ENCODE measurements at regions not wholly inside any gene's neighbourhood (a gene's known extent, or its start where the extent isn't known, plus 50 kb on each side); places are given as distances from the start of the nearest gene placed in this dataset.

GRCh38 chr1:212212906-212213305 lies 72.3 kb upstream of the PPP2R5A start:
- TF ChIP-seq CTCF (IDR thresholded peaks at IDR 0.05) (no peak), POLR2A (IDR thresholded peaks at IDR 0.05) (no peak)
